Caco-2 (cell line): ENCODE measurements at regions not wholly inside any gene's neighbourhood (a gene's known extent, or its start where the extent isn't known, plus 50 kb on each side); places are given as distances from the start of the nearest gene placed in this dataset.
A peak's percentile ranks its signal among the peaks of the same experiment; 100 is the strongest.

ENCODE experiments used
- BruUV-seq: library from RNA; stranded (reverse); fragments of 400-500 nt; replicated peaks from 2 replicates; lab custom pipeline; 2021; lab: Mats Ljungman, UMichigan
- CTCF ChIA-PET: fragments of 300-600 bp; sonication (Branson Sonifier 250); formaldehyde crosslinking; loops from one replicate; lab custom pipeline; 2022; ENCODE audit warnings: antibody characterized with exemption; lab: Charles Lee
- POLR2A ChIA-PET: fragments of 300-600 bp; sonication (Branson Sonifier 250); formaldehyde crosslinking; loops from one replicate; lab custom pipeline; 2022; ENCODE audit warnings: antibody characterized with exemption; lab: Charles Lee
- DNase-seq, 2 experiments: peaks; one replicate each; pipeline versions ENCODE4 v3.0.0 to v3.0.0-alpha.2; 2020 to 2022
- H3K27me3 ChIP-seq: replicated peaks from 2 replicates; pipeline ENCODE4 v1.6.0; 2011; ENCODE audit warnings: low read length; ENCODE audit not compliant: control insufficient read depth, insufficient read depth
- H3K36me3 ChIP-seq: 2 replicates; pipeline ENCODE4 v1.5.1; 2011; ENCODE audit warnings: low read length; ENCODE audit not compliant: control insufficient read depth, insufficient read depth
- H3K4me1 ChIP-seq: fragments of 250-450 bp; sonication (Bioruptor Pico); 2 replicates; pipeline ENCODE4 v1.5.1; 2020; ENCODE audit warnings: mild to moderate bottlenecking
- H3K4me3 ChIP-seq: 2 replicates; pipeline ENCODE4 v1.5.1; 2011; ENCODE audit warnings: low read depth, mild to moderate bottlenecking, control low read depth, low read length
- H3K9me3 ChIP-seq: fragments of 250-450 bp; sonication (Bioruptor Pico); 2 replicates; pipeline ENCODE4 v1.5.1; 2020; ENCODE audit warnings: mild to moderate bottlenecking, moderate library complexity
- H3K27ac Mint-ChIP-seq: one replicate; pipeline ENCODE4 v1.8.0; 2022; ENCODE audit warnings: mixed read lengths; ENCODE audit not compliant: unreplicated experiment
- H3K27me3 Mint-ChIP-seq: one replicate; pipeline ENCODE4 v1.8.0; 2022; ENCODE audit warnings: mixed read lengths; ENCODE audit not compliant: insufficient read depth, unreplicated experiment
- H3K36me3 Mint-ChIP-seq: one replicate; pipeline ENCODE4 v1.8.0; 2022; ENCODE audit warnings: mild to moderate bottlenecking, mixed read lengths; ENCODE audit not compliant: insufficient read depth, unreplicated experiment
- H3K4me1 Mint-ChIP-seq: one replicate; pipeline ENCODE4 v1.8.0; 2022; ENCODE audit warnings: low read depth, mixed read lengths; ENCODE audit not compliant: unreplicated experiment
- H3K4me3 Mint-ChIP-seq: one replicate; pipeline ENCODE4 v1.8.0; 2022; ENCODE audit warnings: mild to moderate bottlenecking, moderate library complexity, mixed read lengths; ENCODE audit not compliant: unreplicated experiment
- H3K9me3 Mint-ChIP-seq: one replicate; pipeline ENCODE4 v1.8.0; 2022; ENCODE audit warnings: mixed read lengths; ENCODE audit not compliant: unreplicated experiment
- intact Hi-C: fragments of 100-400 bp; cut with micrococcal nuclease; formaldehyde crosslinking; loops from one replicate; pipeline ENCODE4 v1.10.0; 2022; ENCODE audit not compliant: unreplicated experiment
- TF ChIP-seq, protein P1 (sequence below), 2 experiments: fragments of 200-600 bp in 1 of 2; IDR thresholded peaks; 1 replicate in 1 of 2; 2 replicates in 1 of 2; pipeline versions ENCODE4 v1.5.1 to v1.8.0; 2011 to 2022; ENCODE audit warnings: antibody characterized with exemption in 1 of 2, control low read depth in 1 of 2, inconsistent platforms in 1 of 2, low read depth in 1 of 2, low read length in 1 of 2, mild to moderate bottlenecking in 1 of 2, moderate library complexity in 1 of 2; ENCODE audit not compliant: insufficient read depth in 1 of 2, severe bottlenecking in 1 of 2, unreplicated experiment in 1 of 2

DNA sequence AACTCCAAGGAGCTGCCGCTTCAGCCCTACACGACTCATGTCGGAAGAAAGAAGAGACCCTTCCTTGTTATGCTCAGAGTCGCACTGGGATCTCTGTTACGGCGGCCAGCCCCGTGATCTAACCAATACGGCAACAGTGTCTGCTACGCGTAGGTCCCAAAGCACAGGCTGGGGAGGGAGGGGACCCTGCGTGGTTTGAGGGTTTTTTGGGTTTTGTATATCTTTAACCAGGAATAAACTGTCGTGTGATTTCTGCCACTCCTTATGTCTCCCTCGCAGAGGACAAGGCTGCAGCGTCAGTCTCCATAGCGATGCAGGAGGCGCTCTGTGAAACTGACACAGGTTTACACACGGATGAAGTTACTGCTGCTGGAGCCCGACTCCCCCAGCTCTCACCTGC, 60.0 kb upstream of the DIO3 start:
- H3K27ac Mint-ChIP-seq = no peak overlapping the region
- intact Hi-C loops = no loop called here
- Histone ChIP-seq H3K4me3 (no peak overlapping the region), H3K27me3 (no peaks in the 10 kb centered on the region), H3K4me1 (0 out of 2 replicates have a peak, but pooled peaks cover 4% of the 10 kb centered on the region), H3K9me3 (no peaks in the 10 kb centered on the region), H3K36me3 (no peaks in the 10 kb centered on the region)
- TF ChIP-seq, protein P1, sequence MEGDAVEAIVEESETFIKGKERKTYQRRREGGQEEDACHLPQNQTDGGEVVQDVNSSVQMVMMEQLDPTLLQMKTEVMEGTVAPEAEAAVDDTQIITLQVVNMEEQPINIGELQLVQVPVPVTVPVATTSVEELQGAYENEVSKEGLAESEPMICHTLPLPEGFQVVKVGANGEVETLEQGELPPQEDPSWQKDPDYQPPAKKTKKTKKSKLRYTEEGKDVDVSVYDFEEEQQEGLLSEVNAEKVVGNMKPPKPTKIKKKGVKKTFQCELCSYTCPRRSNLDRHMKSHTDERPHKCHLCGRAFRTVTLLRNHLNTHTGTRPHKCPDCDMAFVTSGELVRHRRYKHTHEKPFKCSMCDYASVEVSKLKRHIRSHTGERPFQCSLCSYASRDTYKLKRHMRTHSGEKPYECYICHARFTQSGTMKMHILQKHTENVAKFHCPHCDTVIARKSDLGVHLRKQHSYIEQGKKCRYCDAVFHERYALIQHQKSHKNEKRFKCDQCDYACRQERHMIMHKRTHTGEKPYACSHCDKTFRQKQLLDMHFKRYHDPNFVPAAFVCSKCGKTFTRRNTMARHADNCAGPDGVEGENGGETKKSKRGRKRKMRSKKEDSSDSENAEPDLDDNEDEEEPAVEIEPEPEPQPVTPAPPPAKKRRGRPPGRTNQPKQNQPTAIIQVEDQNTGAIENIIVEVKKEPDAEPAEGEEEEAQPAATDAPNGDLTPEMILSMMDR (IDR thresholded peaks at IDR 0.05; ENCODE audit: insufficient read depth in 1 of 2, low read depth in 1 of 2, low read length in 1 of 2, severe bottlenecking in 1 of 2, unreplicated experiment in 1 of 2) = no peak
- ChIA-PET POLR2A (no interaction called here), CTCF (no interaction called here)
- BruUV-seq = no TSS peak
- no peak overlapping the region for H3K4me3 Mint-ChIP-seq
- H3K36me3 Mint-ChIP-seq = no peaks in the 10 kb centered on the region
- DNase-seq = peak in 1 of 2 experiments; percentile 17
- no peaks in the 10 kb centered on the region for H3K9me3 Mint-ChIP-seq
- H3K27me3 Mint-ChIP-seq = no peaks in the 10 kb centered on the region
- no peaks in the 10 kb centered on the region for H3K4me1 Mint-ChIP-seq

DNA sequence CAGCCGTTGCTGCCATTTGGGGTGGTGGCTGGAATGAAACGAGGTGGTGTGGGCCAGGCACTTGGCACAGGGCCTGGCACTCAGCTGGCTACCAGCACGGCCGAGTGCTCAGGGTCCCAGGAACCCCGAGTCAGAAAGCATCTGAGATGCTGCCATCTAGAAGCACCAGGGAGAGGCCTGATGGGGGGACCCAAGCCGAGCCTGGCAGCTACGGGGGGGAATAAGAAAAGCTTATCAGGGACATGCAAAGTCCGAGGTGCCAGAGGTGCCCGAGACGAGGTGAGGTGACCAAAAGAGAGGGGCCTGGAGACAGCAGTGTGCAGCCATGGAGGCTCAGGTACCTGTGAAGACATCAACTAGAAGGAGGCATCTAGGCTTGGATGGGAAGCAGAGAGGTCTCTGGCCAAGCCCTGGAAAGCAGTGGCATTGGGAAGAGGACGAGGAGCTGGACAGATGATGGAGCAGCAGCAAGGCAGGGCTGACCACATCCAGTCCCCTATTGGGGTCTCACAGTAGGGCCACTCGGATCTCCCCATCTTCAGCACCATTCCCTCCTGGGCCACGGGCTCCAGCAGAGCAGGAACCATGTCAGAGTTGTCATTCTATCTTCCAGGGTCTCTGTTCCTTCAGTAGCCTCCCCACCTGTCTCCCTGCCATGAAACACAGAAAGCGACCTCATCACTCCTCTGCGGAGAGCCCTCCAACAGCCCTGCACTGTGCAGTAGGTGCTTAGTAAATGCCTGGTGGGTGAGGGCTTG, 59.3 kb upstream of the DIO3 start:
- no TSS peak for BruUV-seq
- Mint-ChIP-seq H3K27ac (no peak overlapping the region), H3K27me3 (no peaks in the 10 kb centered on the region)

DNA sequence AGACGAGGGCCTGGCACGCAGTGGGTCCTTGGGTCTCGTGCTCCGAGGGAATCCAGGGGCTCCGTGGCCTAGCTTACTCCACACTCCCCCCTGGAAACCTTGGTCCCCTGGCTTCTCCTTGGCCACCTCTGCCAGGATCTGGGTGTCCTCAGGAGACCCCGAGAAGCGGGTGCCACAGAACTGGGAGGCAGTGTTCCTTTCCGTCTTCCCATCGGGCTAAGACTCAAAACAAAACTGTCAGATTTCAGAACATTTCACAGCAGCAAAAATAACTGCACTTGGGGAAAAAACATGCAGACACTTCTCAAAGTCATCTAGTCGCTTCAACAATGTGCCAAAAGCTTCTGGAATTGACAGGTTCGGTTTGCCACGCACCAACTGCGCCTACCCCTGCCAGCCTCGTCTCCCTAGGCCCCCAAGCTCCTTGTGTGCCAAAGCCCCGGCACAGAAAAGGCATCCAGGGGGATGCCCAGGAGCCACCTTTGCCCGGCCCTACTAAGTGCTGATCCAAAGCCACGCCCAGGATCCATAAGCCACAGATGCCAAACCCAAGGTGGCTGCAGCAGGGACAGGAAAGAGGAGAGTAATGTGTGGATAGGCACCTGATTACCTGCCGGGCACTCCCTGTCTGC, 58.4 kb upstream of the DIO3 start:
- peak in 1 of 2 experiments; percentile 17 for DNase-seq
- no peaks in the 10 kb centered on the region for H3K27me3 ChIP-seq
- no peaks in the 10 kb centered on the region for H3K4me1 Mint-ChIP-seq
- no peak overlapping the region for H3K4me3 Mint-ChIP-seq
- 0 out of 2 replicates have a peak, but pooled peaks cover 5% of the 10 kb centered on the region for H3K4me1 ChIP-seq
- no peaks in the 10 kb centered on the region for H3K9me3 ChIP-seq
- no peaks in the 10 kb centered on the region for H3K36me3 Mint-ChIP-seq
- ChIA-PET CTCF (no interaction called here), POLR2A (no interaction called here)
- no peak overlapping the region for H3K27ac Mint-ChIP-seq
- H3K9me3 Mint-ChIP-seq = no peaks in the 10 kb centered on the region
- no TSS peak for BruUV-seq
- no peaks in the 10 kb centered on the region for H3K27me3 Mint-ChIP-seq
- intact Hi-C loops = no loop called here
- TF ChIP-seq, protein P1 (IDR thresholded peaks at IDR 0.05; ENCODE audit: insufficient read depth in 1 of 2, low read depth in 1 of 2, low read length in 1 of 2, severe bottlenecking in 1 of 2, unreplicated experiment in 1 of 2) = no peak
- H3K36me3 ChIP-seq = no peaks in the 10 kb centered on the region
- H3K4me3 ChIP-seq = no peak overlapping the region

More for the DNA sequence above, 59.3 kb upstream of the DIO3 start:
- intact Hi-C loops = no loop called here
- Histone ChIP-seq H3K4me3 (no peak overlapping the region), H3K27me3 (no peaks in the 10 kb centered on the region), H3K9me3 (no peaks in the 10 kb centered on the region), H3K36me3 (no peaks in the 10 kb centered on the region), H3K4me1 (0 out of 2 replicates have a peak, but pooled peaks cover 5% of the 10 kb centered on the region)
- Mint-ChIP-seq H3K9me3 (no peaks in the 10 kb centered on the region), H3K36me3 (no peaks in the 10 kb centered on the region), H3K4me3 (no peak overlapping the region), H3K4me1 (no peaks in the 10 kb centered on the region)
- TF ChIP-seq, protein P1 (IDR thresholded peaks at IDR 0.05; ENCODE audit: insufficient read depth in 1 of 2, low read depth in 1 of 2, low read length in 1 of 2, severe bottlenecking in 1 of 2, unreplicated experiment in 1 of 2) = no peak
- DNase-seq = peak in 1 of 2 experiments; percentile 10
- POLR2A ChIA-PET = no interaction called here
- CTCF ChIA-PET = no interaction called here
